HG03064 (cell line): ENCODE measurements at regions not wholly inside any gene's neighbourhood (a gene's known extent, or its start where the extent isn't known, plus 50 kb on each side); places are given as distances from the start of the nearest gene placed in this dataset.
"Not testable (repeated sequence)": the region's sequence is repeated elsewhere in the genome, so short reads cannot be mapped to it uniquely, and the experiment has no call there.

Experiments
- ATAC-seq: cut with Tn5 transposase; IDR thresholded peaks from one replicate; pipeline ENCODE4 v1.9.1; 2021; ENCODE audit warnings: low read depth; ENCODE audit not compliant: unreplicated experiment

- ATAC-seq, result no peak
These were observed 324.1 kb upstream of the PPARGC1A start for GRCh38 chr4:24213961-24214360.

GRCh38 chr4:24212642-24213041 is 322.8 kb upstream of the PPARGC1A start:
- ATAC-seq, result no peak

GRCh38 chr4:24211856-24212255 is 322.0 kb upstream of the PPARGC1A start:
- no peak for ATAC-seq

GRCh38 chr4:24210332-24210902 is 320.6 kb upstream of the PPARGC1A start:
- no peak for ATAC-seq

- no peak for ATAC-seq
These were observed 320.1 kb upstream of the PPARGC1A start for GRCh38 chr4:24209906-24210305.

GRCh38 chr4:24209131-24209530 is 319.3 kb upstream of the PPARGC1A start:
- ATAC-seq, result no peak

GRCh38 chr4:24208691-24209090 is 318.8 kb upstream of the PPARGC1A start:
- ATAC-seq, result no peak

GRCh38 chr4:24204708-24205107 is 314.9 kb upstream of the PPARGC1A start:
- not testable (repeated sequence) for ATAC-seq

GRCh38 chr4:24203926-24204325 is 314.1 kb upstream of the PPARGC1A start:
- no peak for ATAC-seq

GRCh38 chr4:24202579-24202978 is 312.7 kb upstream of the PPARGC1A start:
- ATAC-seq, result no peak

GRCh38 chr4:24197955-24198354 is 308.1 kb upstream of the PPARGC1A start:
- no peak for ATAC-seq

- no peak for ATAC-seq
These were observed 306.9 kb upstream of the PPARGC1A start for GRCh38 chr4:24196785-24197184.

GRCh38 chr4:24195991-24196736 is 306.3 kb upstream of the PPARGC1A start:
- no peak for ATAC-seq

GRCh38 chr4:24192018-24192641 is 302.3 kb upstream of the PPARGC1A start:
- ATAC-seq, result no peak

GRCh38 chr4:24190761-24191695 is 301.2 kb upstream of the PPARGC1A start:
- ATAC-seq, result no peak

GRCh38 chr4:24188459-24188858 is 298.6 kb upstream of the PPARGC1A start:
- no peak for ATAC-seq

- no peak for ATAC-seq
These were observed 296.6 kb upstream of the PPARGC1A start for GRCh38 chr4:24186466-24186865.

- no peak for ATAC-seq
These were observed 291.2 kb upstream of the PPARGC1A start for GRCh38 chr4:24181005-24181404.

GRCh38 chr4:24180586-24180985 is 290.7 kb upstream of the PPARGC1A start:
- ATAC-seq, result no peak

GRCh38 chr4:24179201-24179840 is 289.5 kb upstream of the PPARGC1A start:
- ATAC-seq, result no peak
